ENCODE measurements at regions not wholly inside any gene's neighbourhood (a gene's known extent, or its start where the extent isn't known, plus 50 kb on each side); places are given as distances from the start of the nearest gene placed in this dataset.
"Not testable (repeated sequence)": the region's sequence is repeated elsewhere in the genome, so short reads cannot be mapped to it uniquely, and the experiment has no call there.

DNA sequence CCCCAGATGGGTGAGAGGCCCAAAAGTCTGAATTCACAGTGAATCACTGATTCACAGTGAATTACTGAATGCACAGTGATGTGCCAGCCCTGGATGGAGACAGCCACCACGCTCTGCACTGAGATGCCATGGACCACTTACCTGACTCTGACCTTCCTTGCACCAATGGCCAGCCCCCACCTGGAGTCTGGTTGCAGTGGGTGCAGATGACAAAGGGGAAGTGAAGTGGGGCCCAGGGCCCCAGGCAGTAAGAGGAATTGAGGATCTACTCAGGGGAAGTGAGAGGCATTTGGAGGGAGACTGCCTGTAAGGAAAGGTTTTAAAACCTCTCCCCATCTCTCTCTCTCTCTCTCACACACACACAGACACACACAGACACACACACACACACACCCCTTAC, 412.1 kb downstream of the CYLC2 start:
- DNase-seq (ENCODE audit: low spot score) = no peak

DNA sequence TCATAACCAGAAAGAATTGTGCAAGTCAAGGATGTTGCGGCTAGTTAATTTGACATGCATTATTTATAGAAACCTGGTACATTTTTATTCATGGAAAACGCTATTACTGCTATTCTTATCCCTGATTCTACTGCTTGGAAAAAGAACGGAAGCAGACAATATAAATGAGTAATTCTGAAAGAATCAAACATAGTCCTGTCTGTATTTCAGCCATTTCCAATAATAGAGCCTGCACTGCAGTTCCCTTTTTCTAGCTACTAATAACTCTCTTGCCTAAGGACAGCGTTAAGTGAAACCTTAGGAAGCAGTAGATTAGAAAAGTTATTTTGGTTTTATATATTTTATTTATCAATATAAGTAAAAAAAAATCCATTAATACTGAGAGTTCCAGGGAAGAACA, 414.9 kb downstream of the CYLC2 start:
- DNase-seq (ENCODE audit: low spot score) = no peak

DNA sequence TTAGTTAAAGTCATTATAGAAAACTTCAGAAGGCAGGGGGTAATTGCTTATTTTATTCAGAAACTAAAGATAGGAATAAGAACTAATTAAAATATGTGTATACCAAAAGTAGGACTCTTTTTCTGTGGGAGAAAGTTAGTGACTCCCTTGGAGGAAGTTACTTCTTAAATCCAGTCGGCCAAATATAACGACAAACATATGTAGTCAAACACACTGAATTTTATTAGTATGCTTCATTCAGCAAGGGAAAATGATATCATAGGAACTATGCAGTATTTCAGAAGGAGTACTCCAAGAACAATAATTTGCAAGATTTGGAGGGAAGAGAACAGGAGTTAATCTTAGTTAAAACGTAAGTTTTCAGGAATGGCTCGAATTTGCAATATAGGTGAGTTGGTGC, 432.6 kb downstream of the CYLC2 start:
- DNase-seq (ENCODE audit: low spot score) = no peak

DNA sequence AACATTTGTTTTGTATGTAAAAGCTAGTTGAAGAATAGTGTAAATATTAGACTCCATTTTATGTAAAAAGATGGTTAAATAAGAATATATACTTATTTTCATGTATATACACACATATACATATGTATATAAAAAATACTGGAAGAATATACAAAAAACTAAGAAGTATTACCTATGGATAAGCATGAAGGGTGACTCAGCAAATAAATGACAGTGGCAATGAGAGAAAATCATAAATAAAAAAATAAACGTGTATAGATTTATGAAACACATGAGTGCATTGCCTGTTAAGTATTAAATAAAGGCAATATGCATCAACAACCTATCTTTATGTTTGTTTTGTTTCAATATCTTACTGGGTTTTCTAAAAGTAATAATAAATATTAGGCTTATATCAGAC, 435.3 kb downstream of the CYLC2 start:
- no peak for DNase-seq (ENCODE audit: low spot score)

DNA sequence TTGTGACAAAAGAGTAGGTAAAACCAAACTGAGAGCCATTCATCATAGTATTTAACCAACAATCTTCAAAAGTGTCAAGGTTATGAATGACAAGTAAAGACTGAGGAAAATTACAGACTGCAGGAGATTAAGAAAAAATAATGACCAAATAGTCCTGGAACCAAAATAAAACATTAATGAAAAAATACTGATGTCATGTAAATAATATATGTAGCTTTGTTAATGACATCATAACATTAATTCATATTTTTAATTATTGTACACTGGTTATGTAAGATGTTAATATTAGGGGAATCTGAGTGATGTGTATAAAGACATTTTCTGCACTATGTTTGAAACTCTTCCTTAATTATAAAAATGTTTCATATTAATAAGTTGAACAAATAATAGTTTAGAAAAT, 436.7 kb downstream of the CYLC2 start:
- no peak for DNase-seq (ENCODE audit: low spot score)

DNA sequence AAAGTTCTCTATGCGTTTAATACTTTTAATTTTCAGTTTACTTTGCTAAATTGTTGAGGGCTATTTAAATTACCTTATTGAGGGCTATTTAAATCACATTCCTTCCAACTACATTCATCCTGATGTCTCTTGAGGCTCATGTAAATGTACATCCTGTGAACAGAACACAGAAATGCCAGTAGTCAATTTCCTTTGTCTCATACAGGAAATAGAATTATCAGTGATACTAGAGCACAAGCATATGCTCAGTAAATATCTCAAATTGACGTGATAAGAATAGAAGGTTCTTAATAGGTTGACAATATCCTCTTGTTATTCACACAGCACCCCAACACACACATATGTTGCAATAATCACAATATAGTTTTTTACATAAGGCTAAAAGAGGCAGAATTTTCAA, 449.0 kb downstream of the CYLC2 start:
- no peak for DNase-seq (ENCODE audit: low spot score)

- DNase-seq (ENCODE audit: low spot score) = no peak
Observed at GRCh38 chr9:103458826-103459225, 463.7 kb downstream of the CYLC2 start.

DNA sequence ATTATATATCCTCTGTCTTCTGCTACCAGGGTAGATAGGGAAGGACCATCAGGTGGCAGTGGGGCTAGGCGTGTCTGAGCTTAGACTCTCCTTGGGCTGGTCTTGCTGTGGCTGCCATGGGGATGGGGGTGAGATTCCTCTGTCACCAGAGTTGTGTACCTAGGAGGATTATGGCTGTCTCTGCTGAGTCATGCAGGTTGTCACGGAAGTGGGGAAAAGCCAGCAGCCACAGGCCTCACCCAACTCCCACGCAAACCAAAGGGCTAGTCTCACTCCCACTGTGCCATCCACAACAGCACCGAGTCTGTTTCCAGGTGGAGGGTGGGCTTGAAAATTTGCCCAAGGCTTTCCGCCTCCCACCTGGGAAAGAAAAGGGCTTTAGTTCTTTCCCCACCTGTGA, 476.1 kb downstream of the CYLC2 start:
- no peak for DNase-seq (ENCODE audit: low spot score)

DNA sequence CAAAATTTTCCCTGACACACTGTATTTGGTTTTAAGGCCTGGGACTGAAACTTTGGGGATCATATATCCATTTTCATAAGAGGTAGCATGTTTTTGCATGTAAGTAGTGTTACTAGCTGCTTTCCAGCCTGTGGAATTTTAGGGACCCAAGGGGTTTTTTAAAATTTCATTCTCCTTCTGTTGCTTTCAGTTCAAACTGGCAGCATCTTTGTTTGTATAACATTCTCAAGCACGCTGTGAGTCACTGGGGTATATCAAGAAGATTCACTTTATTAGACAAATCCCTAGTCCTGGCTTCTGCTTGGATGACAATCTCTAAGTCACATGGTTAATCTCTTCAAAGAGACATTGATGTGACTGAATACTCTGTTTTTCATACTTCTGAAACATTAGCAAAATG, 479.0 kb downstream of the CYLC2 start:
- DNase-seq (ENCODE audit: low spot score) = no peak

DNA sequence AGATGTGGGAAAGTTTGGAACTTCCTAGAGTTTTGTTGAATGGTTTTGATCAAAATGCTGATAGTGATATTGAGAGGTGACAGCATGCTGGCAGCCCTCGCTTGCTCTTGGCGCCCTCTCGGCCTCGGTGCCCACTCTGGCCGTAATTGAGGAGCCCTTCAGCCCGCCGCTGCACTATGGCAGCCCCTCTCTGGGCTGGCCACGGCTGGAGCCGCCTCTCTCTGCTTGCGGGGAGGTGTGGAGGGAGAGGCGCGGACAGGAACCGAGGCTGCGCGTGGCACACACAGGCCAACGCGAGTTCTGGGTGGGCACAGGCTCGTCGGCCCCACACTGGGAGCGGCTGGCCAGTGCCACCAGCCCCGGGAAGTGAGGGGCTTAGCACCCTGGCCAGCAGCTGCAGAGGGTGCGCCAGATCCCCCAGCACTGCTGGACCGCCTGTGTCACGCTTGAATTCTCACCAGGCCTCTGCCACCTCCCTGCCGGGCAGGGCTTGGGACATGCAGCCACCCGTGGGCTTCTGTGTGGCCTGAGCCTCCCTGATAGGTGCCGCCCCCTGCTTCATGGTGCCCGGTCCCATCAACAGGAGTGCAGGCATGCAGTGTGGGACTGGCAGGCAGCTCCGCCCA, 488.5 kb downstream of the CYLC2 start:
- DNase-seq (ENCODE audit: low spot score) = no peak

- DNase-seq (ENCODE audit: low spot score) = no peak
Observed at GRCh38 chr9:103485138-103485537, 490.0 kb downstream of the CYLC2 start.

GRCh38 chr9:103514767-103515166, 519.6 kb downstream of the CYLC2 start:
- no peak for DNase-seq (ENCODE audit: low spot score)

- no peak for DNase-seq (ENCODE audit: low spot score)
Observed at GRCh38 chr9:103522409-103522808, 527.3 kb downstream of the CYLC2 start.

GRCh38 chr9:103530934-103531333, 535.8 kb downstream of the CYLC2 start:
- no peak for DNase-seq (ENCODE audit: low spot score)

DNA sequence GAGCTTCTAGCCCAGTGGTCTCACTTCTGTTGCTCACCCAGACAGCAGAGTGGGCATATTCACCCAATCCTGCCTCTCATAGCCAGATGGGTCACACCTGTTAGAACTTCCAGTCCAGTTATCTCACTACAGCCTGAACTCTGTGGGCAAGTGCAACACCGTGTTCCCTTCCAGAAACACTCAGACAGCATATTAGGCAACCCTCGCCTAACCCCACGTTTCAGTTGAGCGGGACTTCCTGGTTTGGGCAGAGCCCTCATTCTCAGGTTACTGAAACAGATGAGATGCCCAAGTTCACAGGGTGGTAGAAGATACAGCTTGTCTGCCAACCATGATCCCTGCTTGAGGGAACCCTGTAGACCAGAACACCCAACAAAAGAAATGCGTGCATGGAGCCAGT, 538.2 kb downstream of the CYLC2 start:
- no peak for DNase-seq (ENCODE audit: low spot score)

DNA sequence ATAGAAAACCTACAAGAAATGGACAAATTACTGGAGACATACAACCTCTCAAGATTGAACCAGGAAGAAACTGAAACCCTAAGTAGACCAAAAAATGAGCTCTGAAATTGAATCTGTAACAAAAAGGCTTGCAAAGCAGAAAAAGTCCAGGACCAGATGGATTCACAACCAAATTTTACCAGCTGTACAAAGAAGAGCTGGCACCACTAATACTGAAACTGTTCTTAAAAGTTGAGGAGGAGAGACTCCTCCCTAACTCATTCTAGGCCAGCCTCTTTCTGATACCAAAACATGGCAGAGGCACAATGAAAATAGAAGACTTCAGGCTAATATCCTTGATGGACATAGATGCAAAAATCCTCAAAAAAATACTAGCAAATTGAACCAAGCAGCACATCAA, 542.3 kb downstream of the CYLC2 start:
- DNase-seq (ENCODE audit: low spot score) = no peak

DNA sequence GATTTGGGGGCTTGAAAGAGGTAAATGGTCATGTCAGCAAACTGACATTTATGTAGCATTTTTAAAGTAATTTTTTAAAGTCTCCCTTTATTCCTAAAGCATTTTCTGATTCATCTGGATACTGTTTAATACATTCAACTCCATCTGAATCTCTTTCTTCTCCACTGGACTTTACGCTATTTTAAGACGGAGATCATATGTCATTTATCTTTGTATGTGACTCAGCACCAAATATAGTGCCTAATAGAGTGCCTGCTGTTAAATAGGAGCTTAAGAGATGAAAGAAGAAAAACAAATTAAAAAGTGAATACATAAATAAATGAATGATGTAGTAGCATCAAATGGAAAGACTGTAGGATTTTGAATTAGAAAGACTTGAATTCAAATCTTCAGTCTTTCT, 548.8 kb upstream of the SMC2 start:
- no peak for DNase-seq (ENCODE audit: low spot score)

DNA sequence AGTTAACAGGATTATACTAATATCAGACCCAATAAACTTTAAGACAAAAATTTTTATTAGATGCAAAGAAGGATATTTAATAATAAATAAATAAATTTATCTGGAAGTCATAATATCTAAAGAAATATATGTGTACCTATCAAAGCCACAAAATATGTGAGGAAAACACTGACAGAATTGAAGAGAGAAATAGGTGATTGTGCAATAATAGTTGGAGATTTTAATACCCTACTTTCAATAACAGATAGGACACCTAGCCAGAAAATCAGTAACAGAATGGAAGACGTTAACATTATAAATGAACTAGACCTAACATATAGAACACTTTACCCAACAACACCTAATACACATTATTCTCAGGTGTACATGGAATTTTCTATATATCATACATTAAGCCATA, 541.4 kb upstream of the SMC2 start:
- DNase-seq (ENCODE audit: low spot score) = no peak

DNA sequence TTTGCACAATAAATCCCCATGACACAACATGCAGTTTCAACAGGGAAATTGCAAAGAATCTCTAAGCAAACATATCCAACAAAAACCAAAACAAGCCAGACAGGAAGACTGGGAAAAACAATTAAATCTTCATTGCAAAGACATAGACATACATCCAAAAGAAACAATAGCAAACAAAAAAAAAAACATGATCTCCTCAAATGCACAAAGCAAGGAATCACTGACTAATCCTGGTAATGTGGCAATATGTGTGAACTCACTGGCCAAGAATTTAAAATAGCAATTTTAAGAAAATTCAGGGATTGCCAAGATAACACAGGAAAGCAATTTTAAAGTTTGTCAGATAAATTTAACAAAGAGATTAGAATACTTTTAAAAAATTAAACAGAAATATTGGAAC, 520.1 kb upstream of the SMC2 start:
- DNase-seq (ENCODE audit: low spot score) = no peak

GRCh38 chr9:103586721-103587120, 507.4 kb upstream of the SMC2 start:
- DNase-seq (ENCODE audit: low spot score) = no peak

- no peak for DNase-seq (ENCODE audit: low spot score)
Observed at GRCh38 chr9:103601287-103601686, 492.8 kb upstream of the SMC2 start.

- DNase-seq (ENCODE audit: low spot score) = not testable (repeated sequence)
Observed at GRCh38 chr9:103611950-103612349, 482.2 kb upstream of the SMC2 start.

- DNase-seq (ENCODE audit: low spot score) = no peak
Observed at GRCh38 chr9:103615994-103616393, 478.1 kb upstream of the SMC2 start.

DNA sequence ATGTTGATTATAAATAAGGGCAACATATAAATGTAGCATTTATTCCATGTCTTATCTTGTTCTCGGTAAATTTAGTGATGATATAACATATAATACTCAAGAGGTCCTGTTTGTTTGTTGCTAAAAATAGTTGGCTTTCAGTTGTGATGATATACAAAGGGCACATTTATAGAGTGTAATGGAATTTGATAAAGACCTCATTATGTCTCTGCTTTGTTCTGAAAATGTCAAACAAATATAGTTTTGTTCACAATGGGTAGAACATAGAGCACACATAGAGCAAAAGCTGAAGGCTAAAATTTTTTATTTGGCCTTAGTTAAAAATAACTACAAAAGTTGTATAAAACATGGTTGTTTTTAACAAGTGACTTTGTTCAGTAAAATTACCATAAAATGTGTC, 477.1 kb upstream of the SMC2 start:
- DNase-seq (ENCODE audit: low spot score) = no peak
